ENCODE measurements at regions not wholly inside any gene's neighbourhood (a gene's known extent, or its start where the extent isn't known, plus 50 kb on each side); places are given as distances from the start of the nearest gene placed in this dataset.

GRCh38 chr10:128727114-128727513, 600.9 kb upstream of the MKI67 start:
- Histone ChIP-seq H3K27ac (ENCODE audit: low read depth in 1 of 2, low read length in 1 of 2) (no peak overlapping the region), H3K4me1 (ENCODE audit: control insufficient read depth in 5 of 5, insufficient read depth in 5 of 5, low read length in 5 of 5) (no peaks in the 10 kb centered on the region), H3K9me3 (ENCODE audit: control insufficient read depth in 4 of 4, insufficient read depth in 3 of 4, low read length in 3 of 4) (no peaks in the 10 kb centered on the region), H3K36me3 (ENCODE audit: control insufficient read depth in 4 of 4, insufficient read depth in 4 of 4, low read length in 4 of 4) (no peaks in the 10 kb centered on the region), H3K27me3 (ENCODE audit: control insufficient read depth in 3 of 3, insufficient read depth in 3 of 3, low read length in 2 of 3) (no peaks in the 10 kb centered on the region), H3K9ac (ENCODE audit: insufficient read depth in 1 of 2, low read length in 2 of 2) (no peak overlapping the region), H3K4me3 (no peak overlapping the region)
- no peak for ATAC-seq (ENCODE audit: insufficient read depth, low FRiP score)
- WGBS, 2 donors: 67 to 70% methylated on average over 6 of the region's 6 CpGs
- DNase-seq: no peak
- TF ChIP-seq CTCF (IDR thresholded peaks at IDR 0.05; ENCODE audit: control extremely low read depth, extremely low read depth): no peak

DNA sequence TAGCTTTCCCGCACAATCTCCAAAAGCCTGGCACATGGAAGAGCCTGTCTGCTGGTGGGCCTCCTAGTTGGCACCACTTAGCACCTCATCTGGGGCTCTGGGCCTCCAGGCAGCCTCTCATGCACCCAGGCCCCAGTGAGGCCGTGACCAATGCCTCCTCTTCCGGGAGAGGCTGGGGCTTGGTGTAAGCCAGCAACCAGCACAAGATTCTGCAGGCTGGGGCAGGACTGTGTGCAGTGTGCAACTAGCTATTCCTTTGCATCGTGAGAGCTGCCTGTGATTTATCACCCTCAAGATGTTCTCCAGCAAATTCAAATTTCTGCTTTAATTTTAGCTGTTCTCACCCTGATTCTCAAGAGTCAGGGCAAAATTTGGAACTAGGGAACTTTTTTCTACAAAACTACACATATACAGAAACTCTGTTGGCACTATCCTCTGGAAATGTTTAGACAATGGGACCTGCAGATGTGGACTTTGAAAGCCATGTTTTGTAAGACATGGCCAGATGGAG, 603.7 kb upstream of the MKI67 start:
- Histone ChIP-seq H3K9me3 (ENCODE audit: control insufficient read depth in 4 of 4, insufficient read depth in 3 of 4, low read length in 3 of 4) (no peaks in the 10 kb centered on the region), H3K27ac (ENCODE audit: low read depth in 1 of 2, low read length in 1 of 2) (no peak overlapping the region), H3K27me3 (ENCODE audit: control insufficient read depth in 3 of 3, insufficient read depth in 3 of 3, low read length in 2 of 3) (no peaks in the 10 kb centered on the region), H3K4me1 (ENCODE audit: control insufficient read depth in 5 of 5, insufficient read depth in 5 of 5, low read length in 5 of 5) (no peaks in the 10 kb centered on the region), H3K4me3 (no peak overlapping the region), H3K36me3 (ENCODE audit: control insufficient read depth in 4 of 4, insufficient read depth in 4 of 4, low read length in 4 of 4) (no peaks in the 10 kb centered on the region), H3K9ac (ENCODE audit: insufficient read depth in 1 of 2, low read length in 2 of 2) (no peak overlapping the region)
- ATAC-seq (ENCODE audit: insufficient read depth, low FRiP score) (no peak), DNase-seq (no peak)
- 79 to 96% methylated on average over 4 of the region's 4 CpGs for WGBS, 2 donors
- no peak for TF ChIP-seq CTCF (IDR thresholded peaks at IDR 0.05; ENCODE audit: control extremely low read depth, extremely low read depth)

- TF ChIP-seq CTCF (IDR thresholded peaks at IDR 0.05; ENCODE audit: control extremely low read depth, extremely low read depth): no peak
- 92 to 93% methylated on average over 13 of the region's 13 CpGs for WGBS, 2 donors
- Histone ChIP-seq H3K27me3 (ENCODE audit: control insufficient read depth in 3 of 3, insufficient read depth in 3 of 3, low read length in 2 of 3) (no peaks in the 10 kb centered on the region), H3K27ac (ENCODE audit: low read depth in 1 of 2, low read length in 1 of 2) (no peak overlapping the region), H3K4me1 (ENCODE audit: control insufficient read depth in 5 of 5, insufficient read depth in 5 of 5, low read length in 5 of 5) (no peaks in the 10 kb centered on the region), H3K36me3 (ENCODE audit: control insufficient read depth in 4 of 4, insufficient read depth in 4 of 4, low read length in 4 of 4) (no peaks in the 10 kb centered on the region), H3K9me3 (ENCODE audit: control insufficient read depth in 4 of 4, insufficient read depth in 3 of 4, low read length in 3 of 4) (no peaks in the 10 kb centered on the region), H3K9ac (ENCODE audit: insufficient read depth in 1 of 2, low read length in 2 of 2) (no peak overlapping the region), H3K4me3 (no peak overlapping the region)
- ATAC-seq (ENCODE audit: insufficient read depth, low FRiP score) (no peak), DNase-seq (no peak)
These were observed 604.7 kb upstream of the MKI67 start for GRCh38 chr10:128730922-128731321.

DNA sequence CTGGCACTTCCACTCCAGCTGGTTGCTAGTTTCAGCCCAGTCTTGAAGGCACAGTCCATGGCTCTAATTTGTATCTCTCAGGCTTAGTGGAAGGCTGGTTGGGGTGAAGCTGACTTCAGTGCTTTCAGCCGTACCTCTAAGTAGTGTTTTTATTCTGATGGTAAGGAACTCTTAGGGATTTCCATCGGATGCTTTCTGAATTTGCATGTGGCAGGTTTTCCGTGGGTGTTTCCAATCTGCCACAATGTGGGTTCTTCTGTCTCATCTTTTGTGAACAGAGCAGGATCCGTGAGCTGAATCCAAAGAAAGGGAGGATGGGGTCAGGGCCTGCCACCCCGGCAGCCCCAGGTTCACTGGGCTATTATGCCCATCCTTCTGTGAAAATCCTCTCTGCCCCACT, 607.9 kb upstream of the MKI67 start:
- ATAC-seq (ENCODE audit: insufficient read depth, low FRiP score) (no peak), DNase-seq (no peak)
- no peak for TF ChIP-seq CTCF (IDR thresholded peaks at IDR 0.05; ENCODE audit: control extremely low read depth, extremely low read depth)

More for the DNA sequence above, 607.9 kb upstream of the MKI67 start:
- Histone ChIP-seq H3K27ac (ENCODE audit: low read depth in 1 of 2, low read length in 1 of 2) (no peak overlapping the region), H3K4me3 (no peak overlapping the region), H3K27me3 (ENCODE audit: control insufficient read depth in 3 of 3, insufficient read depth in 3 of 3, low read length in 2 of 3) (no peaks in the 10 kb centered on the region), H3K36me3 (ENCODE audit: control insufficient read depth in 4 of 4, insufficient read depth in 4 of 4, low read length in 4 of 4) (no peaks in the 10 kb centered on the region), H3K9ac (ENCODE audit: insufficient read depth in 1 of 2, low read length in 2 of 2) (no peak overlapping the region), H3K9me3 (ENCODE audit: control insufficient read depth in 4 of 4, insufficient read depth in 3 of 4, low read length in 3 of 4) (no peaks in the 10 kb centered on the region), H3K4me1 (ENCODE audit: control insufficient read depth in 5 of 5, insufficient read depth in 5 of 5, low read length in 5 of 5) (peaks cover 0 to 10% (median 0%) of the 10 kb centered on the region in 5 donors)
- 88 to 94% methylated on average over 5 of the region's 5 CpGs for WGBS, 2 donors

All from lung (tissue), 11 donors.